ENCODE measurements at regions not wholly inside any gene's neighbourhood (a gene's known extent, or its start where the extent isn't known, plus 50 kb on each side); places are given as distances from the start of the nearest gene placed in this dataset.
A peak's percentile ranks its signal among the peaks of the same experiment; 100 is the strongest.
"Not testable (repeated sequence)": the region's sequence is repeated elsewhere in the genome, so short reads cannot be mapped to it uniquely, and the experiment has no call there.

DNA sequence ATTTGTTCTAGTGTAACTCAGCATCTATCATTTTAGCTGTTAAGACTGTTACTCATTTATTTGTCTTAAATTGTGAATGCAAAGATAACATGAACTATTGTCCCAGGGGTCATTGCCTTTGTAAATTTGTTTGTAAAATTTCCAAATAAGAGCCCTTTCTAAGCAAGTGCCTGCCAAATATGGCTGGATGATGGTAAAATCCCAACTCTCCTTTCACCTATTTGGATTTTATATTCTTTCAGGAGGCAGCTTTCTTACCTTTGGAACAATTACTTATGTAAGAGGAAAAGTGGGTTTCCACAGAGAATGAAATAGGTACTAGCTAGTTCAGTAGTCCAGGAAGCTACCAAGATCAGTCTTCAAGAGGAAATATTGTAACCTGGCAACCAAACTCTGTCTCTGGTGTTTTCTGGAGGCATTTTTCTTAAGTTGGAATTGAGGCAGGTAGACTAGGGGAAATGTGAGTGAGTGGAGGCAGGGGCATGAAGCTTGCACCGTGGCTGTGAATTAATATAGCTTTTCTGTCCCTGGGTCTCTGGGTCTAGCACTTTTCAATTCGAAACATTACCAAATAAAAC, 88.5 kb upstream of the XIST start:
- no peak for DNase-seq

DNA sequence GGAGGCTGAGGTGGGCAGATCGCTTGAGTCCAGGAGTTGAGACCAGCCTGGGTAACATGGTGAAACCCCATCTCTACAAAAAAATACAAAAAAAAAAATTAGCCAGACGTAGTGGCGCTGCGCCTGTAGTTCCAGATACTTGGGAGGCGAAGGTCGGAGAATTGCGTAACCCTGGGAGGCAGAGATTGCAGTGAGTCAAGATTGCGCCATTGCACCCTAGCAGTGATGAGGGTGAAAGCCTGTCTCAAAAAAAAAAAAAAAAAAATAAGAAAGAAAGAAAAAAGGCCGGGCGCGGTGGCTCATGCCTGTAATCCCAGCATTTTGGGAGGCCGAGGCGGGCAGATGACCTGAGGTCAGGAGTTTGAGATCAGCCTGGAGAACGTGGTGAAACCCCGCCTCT, 85.3 kb upstream of the XIST start:
- not testable (repeated sequence) for DNase-seq

DNA sequence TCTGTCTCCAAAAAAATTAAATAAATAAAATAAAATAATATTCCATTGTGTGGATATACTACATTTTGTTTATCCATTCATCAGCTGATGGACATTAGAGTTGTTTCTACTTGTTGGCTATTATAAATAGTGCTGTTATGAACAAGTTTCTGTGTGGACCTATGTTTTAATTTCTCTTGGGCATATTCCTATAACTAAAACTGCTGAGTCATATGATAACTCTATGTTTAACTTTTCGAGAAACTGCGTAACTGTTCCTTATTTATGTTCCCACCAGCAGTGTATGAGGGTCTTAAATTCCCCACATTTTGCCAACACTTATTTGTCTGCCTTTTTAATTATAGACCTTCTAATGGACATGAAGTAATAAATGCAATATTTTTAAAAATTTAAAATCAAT, 80.0 kb upstream of the XIST start:
- no peak for DNase-seq

DNA sequence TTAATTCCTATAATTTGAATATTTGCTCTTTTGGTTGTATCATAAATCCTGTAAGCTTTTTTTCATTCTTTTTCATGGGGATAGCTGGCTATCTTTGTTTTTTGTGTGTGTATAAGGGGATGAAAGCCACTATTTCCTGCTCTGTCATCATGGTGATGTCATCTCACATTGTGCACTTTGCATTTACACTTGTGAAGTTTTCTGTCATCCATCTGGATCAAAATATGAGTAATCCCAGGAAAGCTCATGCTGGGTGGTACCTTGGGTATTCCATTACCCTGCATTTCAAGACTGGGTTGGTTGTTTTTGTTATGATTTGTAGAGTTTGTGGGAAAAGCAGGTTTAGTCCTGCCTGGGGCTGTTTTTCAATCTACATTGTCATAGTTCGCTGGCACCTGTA, 77.8 kb upstream of the XIST start:
- no peak for DNase-seq

DNA sequence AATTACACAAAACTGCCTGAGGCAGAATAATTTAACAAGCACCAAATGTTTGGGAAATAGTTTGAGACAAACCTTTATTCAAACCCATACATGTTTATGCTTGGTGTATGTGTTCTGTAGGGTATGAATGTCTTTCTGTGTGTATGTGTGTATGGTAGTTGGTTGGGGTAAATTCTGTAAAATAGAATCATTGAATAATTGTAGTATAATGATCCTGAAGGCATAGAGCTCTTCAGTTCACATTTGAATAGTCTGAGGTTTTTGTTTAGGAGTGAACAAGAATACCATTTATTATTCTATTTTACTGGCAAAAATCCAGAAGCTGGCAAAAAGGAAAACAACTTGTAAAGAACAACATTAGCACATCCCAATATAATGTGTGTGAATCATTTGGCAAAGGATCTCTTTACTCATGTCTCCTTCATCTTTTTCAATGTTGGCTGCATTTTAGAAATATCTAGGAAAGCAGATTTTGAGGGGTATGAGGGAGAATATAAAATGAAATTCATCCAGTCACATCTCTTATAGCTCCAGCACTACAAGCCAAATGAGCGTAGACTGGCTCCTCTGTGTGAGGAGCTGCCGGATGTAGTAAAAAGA, 70.4 kb upstream of the XIST start:
- no peak for DNase-seq

DNA sequence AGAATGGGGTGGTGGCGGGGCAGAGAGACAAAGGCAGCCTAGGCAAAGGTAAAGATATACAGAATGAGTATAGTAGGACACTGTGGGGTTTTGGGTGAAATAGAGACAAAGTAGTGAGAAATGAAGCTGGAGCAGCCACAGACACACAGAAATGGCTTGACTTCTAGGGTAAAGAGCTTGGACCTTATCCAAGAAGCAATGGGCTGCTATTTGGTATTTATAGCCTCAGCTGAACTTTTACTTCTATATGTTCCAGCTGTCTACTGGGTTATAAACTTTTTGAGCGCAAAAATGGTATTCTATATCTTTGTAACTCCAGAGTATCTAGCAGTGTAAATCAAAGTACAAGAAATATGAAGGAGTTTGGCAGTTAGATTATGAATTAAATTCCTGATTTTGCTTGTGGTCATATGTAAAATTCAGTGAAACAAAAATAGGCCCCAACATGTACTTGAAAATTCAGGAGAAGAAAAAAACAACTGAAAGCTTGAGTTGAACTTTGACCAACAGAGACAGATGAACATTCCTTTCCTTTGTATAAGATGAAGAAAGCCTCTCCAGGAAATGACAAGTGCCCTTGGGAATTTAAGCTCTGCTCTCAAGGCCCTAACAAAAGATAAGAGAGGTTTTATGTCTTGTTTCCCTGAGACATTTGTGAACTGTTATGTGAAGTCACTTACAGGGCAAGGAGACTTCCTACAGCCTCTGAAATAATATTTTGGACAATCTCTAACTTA, 64.6 kb upstream of the XIST start:
- DNase-seq = peak; percentile 94

DNA sequence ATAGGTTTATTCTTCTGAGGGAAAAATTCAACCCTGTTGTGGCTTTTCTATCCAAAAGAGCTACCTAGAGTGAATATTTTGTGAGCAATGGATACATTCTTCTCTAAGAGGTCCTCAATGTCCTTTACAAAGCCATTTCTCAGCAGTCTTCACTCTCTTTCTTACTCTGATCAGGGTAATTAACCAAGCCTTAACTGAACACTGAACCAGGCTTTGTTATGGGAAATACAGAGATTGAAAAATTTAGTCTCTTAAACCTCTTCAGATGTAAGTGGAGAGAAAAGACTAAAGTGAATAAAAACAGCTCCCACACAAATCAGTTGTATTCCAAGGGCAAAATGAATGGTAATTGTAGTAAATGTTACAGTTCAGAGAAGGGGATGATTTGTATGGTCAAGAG, 64.0 kb upstream of the XIST start:
- DNase-seq = no peak

DNA sequence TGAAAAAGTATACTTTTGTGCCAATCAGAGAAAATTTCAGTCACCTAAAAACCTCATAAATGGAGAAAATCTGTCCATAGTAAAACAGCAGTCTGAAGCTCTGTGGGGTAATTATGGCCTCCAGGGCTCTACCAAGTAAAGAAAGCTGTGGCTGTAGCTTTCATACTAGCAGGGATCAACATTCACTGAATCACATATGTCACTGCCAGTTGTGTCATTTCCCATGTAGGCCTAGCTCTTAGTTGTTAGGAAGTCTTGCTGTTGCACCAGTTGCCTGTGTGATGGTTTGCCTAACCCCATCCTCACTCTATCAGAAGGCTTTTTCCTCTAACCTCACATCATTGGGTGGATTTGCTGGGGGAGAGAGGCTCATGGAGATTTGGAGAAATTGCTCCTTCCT, 62.3 kb upstream of the XIST start:
- not testable (repeated sequence) for DNase-seq

DNA sequence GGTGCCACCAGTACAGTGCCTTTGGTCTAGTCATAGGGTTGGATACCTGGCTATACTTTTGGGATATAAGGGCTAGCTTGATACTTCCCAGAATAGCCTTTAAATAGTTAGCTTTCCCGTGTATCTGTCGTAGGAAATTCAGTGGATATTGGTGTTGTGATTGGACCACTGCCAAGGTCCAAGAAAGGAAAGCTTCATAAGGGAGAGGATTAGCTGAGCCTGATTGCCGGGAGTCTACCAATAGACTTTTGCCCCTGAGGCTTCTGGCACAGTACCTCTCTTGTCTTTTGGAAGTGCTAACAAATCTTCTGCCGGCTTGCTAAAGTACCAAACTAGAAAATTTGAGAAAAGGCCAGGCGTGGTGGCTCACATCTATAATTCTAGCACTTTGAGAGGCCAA, 61.1 kb upstream of the XIST start:
- DNase-seq = peak; percentile 16

DNA sequence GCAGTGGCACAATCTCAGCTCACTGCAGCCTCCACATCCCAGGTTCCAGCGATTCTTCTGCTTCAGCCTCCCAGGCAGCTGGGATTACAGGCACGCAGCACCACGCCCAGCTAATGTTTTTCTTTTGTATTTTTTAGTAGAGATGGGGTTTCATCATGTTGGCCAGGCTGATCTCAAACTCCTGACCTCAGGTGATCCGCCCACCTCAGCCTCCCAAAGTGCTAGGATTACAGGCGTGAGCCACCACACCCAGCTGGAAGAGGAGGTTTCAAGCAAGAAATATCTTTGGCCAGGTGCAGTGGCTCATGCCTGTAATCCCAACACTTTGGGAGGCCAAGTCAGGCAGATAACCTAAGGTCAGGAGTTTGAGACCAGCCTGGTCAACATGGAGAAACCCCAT, 59.4 kb upstream of the XIST start:
- not testable (repeated sequence) for DNase-seq

DNA sequence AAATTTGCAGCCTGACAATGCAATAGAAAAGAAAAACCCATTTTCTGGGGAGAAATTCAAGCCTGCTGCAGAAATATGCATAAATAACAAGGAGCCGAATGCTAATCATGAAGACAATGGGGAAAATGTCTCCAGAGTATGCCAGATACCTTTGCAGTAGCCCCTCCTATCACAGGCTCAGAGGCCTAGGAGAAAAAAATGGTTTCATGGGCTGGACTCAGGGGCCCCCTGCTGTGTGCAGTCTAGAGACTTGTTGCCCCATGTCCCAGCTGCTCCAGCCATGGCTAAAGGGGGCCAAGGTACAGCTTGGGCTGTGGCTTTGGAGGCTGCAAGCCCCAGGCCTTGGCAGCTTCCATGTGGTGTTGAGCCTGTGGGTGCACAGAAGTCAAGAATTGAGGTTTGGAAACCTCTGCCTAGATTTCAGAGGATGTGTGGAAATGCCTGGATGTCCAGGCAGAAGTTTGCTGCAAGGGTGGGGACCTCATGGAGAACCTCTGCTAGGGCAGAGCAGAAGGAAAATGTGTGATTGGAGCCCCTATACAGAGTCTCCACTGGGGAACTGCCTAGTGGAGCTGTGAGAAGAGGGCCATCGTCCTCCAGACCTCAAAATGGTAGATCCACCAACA, 53.3 kb upstream of the XIST start:
- DNase-seq = not testable (repeated sequence)

DNA sequence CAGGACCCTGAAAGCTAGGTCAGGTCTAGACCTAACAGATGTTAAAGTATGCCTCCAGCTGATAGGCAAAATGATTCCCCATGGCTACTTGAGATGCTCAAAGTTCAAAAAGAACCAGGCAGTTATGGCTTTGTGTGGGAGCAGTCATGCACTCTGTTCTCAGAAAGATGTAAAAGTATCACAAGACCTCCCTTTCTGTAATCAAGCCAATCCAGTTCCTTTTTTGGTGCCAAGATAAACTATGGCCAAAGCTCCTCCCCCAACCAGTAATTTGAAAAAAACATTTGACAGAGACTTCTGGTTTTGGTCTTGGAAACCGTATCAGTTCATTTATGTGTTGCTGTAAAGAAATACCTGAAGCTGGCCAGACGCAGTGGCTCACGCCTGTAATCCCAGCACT, 51.4 kb upstream of the XIST start:
- no peak for DNase-seq
